CD4-positive, alpha-beta T cell treated with Interferon alpha-2 for 1 hour (primary cell): ENCODE measurements at regions not wholly inside any gene's neighbourhood (a gene's known extent, or its start where the extent isn't known, plus 50 kb on each side); places are given as distances from the start of the nearest gene placed in this dataset.
A peak's percentile ranks its signal among the peaks of the same experiment; 100 is the strongest.
"Not testable (repeated sequence)": the region's sequence is repeated elsewhere in the genome, so short reads cannot be mapped to it uniquely, and the experiment has no call there.

Experiments used
- DNase-seq, 2 donors: peaks; one replicate each; pipeline ENCODE4 v3.0.0-alpha.2; 2020 to 2022

DNA sequence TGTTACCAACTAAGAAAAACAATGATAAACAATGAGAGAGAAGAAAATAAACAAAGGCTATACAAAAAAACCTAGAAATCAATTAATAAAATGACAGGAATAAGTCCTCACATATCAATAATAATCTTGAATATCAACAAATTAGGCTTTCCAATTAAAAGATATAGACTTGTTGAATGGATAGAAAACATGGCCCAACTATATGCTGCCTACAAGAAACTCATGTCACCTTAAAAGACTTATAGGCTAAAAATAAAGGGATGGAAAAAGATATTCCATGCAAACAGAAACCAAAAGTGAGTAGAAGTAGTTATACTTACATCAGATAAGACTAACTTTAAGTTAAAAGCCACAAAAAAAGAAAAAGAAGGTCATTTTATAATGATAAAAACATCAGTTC lies 183.9 kb downstream of the MYRFL start:
- no peak for DNase-seq

DNA sequence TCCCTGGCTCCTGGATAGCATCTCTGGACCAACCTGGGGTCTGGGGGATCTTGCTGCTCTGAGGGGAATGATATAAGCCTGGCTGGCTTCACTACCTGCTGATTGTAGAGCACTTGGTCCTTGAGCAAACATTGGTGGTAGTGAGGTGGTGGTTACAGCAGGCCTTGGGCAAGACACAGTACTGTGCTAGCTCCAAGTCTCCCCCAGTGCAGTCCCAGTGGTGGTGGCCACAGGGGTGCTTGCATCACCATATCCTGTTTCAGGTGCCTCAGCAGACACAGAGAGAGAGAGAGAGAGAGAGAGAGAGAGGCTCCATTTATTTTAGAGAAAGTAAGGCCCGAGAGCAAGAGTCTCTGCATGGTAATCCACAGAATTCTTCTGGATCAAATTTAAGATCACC lies 186.3 kb downstream of the MYRFL start:
- DNase-seq, result no peak

DNA sequence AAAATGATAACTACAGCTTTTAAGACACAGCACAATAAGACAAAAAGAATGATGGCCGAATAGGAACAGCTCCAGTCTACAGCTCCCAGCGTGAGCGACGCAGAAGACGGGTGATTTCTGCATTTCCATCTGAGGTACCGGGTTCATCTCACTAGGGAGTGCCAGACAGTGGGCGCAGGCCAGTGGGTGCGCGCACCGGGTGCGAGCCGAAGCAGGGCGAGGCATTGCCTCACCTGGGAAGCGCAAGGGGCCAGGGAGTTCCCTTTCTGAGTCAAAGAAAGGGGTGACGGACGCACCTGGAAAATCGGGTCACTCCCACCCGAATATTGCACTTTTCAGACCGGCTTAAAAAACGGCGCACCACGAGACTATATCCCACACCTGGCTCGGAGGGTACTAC lies 188.0 kb downstream of the MYRFL start:
- DNase-seq, result not testable (repeated sequence)

DNA sequence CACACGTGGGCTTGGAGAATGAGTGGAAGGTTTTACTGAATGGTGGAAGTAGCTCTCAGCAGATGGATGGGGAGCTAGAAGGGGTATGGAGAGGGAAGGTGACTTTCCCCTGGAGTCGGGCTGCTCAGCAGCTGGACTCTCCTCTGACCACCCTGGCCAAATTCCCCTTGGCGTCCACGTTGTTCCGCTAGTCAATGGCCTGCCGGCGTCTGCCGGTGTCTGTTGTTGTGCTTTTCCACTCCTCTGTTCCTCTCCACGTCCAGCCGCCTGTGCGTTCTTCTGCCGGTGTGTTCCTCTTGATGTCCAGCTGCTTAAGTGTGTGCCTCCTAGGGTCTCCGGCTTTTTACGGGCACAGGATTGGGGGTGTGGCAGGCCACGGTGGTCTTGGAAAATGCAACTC lies 203.5 kb downstream of the MYRFL start:
- DNase-seq, result no peak

DNA sequence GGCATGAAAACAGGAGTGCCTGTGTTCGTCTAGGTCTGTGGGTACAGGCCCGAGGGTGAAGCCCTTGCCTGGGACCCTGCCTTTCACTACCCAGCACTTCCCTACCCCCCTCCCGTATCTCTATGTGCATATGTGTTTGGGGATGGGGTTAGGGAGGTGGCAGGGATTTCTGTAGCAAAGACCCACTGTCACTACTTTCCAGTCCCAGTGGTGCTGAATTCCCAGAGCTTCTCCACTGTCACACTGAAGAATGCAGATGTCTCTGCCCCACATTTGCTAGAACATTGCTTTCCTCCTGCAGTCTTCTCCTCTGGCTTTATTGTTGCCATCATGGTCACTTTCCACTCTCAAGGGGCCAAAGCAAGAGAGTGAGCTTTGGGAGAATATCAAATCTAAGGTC lies 203.9 kb downstream of the MYRFL start:
- no peak for DNase-seq

DNA sequence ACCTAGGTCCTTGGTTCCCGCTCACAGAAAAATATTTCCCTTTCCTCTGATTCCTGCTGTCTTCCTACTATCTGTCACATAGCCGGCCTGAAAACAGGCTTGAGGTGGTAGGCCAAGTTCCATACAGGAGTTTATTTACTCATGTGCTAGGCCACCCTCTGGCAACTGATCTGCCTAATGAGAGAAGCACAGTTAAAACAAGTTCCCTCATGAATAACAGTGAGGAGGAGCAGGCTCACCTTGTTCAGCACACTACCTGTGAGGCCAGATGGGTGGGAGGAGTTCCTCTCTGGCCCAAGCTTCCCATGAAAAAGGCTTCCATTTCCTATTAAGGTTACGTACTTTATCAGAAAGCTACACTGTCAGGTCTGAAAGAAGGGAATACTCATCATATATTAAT lies 206.0 kb downstream of the MYRFL start:
- DNase-seq, result no peak

DNA sequence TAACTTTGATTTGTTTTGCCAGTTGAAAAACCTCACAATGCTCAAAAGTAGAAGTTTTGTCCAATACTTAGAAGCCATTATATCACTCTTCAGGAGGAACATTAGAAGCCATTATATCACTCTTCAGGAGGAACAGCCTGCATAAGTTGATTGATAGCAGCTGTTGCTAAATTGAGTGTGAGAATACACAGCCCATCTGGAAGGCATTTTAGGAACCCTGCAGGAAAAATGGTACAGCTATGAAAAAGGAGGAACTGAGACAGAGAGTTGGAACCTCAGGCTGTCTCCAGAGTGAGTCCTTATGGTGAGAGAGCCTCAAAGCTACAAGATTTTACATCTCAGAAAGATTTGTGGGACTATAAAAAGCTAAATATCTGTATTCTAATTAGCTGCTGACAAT lies 207.0 kb downstream of the MYRFL start:
- DNase-seq, result no peak

DNA sequence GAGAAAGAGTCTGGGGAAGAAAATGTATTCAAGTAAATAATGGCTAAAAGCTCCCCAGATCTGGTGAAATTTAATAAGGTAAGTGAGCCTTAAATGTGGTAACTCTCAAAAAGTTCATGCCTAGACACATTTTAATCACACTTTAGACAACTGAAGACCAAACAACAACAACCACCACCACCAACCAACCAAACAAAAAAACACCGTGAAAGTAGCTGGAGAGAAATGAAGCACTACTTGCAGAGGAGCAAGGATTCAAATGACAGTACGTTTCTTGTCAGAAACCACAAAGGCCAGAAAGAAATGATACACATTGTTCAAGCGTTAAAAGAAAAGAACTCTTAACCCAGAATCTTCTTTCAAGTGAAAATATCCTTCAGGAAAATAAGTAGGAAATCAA lies 208.3 kb downstream of the MYRFL start:
- DNase-seq, result no peak

DNA sequence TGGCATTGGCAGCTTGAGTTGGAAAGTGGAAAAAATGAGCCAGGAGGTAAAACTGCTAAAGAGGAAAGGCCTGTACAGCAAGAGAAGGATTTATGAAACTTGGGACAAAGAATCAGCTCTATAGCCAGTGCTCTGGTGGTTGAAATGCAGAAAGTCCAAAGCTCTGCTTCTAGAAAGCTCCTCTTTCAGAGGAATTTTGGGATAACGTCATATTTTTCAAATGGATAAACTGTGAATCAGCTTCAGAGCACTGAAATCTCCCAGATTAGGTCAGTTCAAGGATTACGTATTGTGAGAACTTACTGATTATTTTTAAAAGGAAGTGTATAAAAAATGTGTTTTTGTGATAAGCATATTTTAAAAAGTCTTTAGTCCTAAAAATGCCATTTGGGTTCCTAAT lies 203.1 kb upstream of the CNOT2 start:
- no peak for DNase-seq

DNA sequence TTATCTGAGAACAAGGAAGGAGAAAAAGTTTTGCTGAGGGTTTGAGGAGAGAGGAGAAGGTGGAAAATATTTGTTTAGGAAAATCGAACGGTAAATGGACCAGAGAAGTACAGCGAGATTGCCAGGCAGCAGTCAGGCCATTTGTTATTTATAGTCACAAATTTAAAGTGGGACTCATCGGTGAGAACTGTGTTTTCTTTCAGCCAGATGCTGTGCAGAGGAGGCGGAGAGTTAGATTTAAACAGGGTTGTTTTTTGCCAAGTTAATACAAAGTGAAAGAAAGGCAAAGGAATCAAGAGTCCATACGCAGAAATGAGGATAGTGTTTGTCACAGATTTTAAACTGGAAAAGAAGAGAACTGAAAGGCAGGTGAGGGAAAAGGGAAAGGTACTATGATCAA lies 200.6 kb upstream of the CNOT2 start:
- DNase-seq, result no peak

DNA sequence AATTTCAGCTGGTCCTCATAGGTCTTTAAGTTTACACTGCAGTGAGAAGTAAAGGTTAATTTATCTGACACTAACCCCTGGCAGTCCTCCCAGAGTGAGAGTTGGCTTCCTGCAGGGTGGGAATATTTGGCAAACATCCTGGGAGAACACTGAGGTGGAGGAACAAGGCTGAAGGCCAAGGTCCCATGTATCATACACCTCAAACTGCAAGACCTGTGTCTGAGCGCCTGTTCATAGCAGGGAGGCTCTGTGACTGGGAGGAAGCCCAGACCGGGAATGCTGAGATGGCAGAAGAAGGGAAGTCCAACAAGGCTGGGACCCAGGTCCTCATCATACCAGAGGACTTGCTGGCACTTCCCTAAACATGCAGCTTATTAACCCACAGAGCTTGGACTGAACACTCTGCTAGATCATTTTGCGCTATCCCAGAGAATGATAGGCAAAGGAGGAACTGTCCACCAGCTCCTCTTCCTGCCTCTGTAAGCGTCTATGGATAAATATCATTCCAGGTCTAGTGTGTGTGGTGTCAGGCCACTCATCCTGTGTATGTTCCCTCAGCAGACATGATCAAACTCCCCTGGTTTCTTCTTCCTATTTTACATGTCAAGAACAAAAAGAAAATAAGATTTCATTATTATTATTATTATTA lies 199.6 kb upstream of the CNOT2 start:
- no peak for DNase-seq

DNA sequence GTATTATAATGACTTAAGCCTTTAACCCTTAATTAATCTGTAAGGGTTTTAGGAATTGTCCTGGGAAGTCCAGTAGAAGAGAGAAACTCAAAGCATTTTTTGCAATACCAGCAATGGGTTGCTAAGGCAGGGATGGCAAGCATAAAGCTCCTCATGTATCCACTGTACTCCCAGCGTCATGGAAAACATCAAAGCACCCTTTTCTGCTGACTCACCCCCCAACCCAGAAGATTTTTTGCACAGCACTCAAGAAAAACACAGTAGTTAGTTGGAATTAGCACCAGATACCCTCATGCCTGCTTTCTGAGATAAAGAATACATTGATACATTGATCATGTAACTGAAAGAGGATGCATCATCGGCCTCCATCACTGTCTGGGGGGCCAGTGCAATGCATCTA lies 199.1 kb upstream of the CNOT2 start:
- no peak for DNase-seq

DNA sequence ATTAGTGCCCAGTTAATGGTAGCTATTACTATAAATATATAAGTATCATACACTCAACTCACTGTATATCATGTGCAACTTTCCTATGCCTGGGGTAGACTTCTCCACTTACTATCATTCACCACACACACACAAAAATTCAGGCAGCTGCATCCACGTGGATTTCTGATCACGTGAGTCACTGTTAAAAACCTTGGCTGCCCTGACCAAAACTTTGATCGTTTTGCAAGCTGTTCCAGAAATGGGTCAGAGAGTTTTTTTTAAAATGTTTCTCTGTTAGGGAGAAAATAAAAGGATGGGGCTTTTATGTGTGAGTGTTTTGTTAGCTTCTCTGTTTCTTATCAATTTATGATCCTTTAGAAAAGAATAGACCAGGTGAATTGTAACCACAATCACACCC lies 198.2 kb upstream of the CNOT2 start:
- no peak for DNase-seq

DNA sequence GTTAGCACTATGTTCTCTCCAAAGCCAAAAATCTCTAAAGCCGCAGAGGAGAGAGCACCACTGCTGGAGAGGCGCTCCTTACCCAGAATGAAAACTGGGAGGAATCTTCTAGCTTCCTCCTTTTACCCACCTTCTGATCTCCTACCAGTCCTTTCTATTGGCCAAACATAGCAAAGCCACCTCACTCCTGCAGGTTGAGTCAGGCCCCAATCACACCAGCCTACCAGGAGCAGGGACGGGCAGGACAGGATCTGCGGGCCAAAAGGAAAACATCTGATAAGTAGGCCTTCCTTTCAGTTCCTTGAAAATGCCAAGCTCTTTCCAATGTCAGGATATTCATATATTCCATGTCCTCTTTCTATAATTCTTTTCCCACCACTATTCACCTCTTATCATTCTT lies 197.7 kb upstream of the CNOT2 start:
- DNase-seq, result no peak

DNA sequence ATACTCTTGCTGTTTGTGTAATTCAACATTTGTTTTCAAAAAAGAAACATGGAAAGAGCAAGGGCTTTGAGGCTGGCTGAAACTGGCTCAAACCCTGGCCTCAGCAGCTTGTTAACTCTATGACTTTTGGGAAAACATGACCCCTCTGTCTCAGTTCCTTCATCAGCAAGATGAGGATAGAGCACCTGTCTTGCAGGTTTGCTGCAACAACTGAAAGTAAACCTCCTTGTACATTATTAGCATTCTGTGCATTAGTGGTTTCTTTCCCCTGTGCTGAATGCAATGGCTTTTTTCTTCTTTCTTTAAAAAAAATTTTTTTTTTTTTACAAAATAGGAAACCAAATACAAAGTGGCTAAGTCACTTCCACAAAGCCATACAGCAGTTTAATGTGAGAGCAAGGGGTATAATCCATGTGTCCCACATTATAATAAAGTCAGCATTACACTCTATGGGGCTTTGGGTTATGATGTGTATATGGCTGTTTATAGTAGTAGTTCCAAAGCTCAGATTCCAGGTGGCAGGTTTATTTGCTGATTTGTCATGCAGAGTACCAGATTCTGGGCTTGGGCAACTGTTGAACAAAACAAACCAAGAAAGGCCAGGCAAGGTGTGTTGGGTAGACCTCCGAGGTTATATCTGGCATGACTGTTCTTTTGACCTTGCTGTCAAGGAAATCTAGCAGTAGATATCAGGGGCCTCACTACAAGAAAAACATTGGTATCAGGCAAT lies 194.5 kb upstream of the CNOT2 start:
- no peak for DNase-seq

DNA sequence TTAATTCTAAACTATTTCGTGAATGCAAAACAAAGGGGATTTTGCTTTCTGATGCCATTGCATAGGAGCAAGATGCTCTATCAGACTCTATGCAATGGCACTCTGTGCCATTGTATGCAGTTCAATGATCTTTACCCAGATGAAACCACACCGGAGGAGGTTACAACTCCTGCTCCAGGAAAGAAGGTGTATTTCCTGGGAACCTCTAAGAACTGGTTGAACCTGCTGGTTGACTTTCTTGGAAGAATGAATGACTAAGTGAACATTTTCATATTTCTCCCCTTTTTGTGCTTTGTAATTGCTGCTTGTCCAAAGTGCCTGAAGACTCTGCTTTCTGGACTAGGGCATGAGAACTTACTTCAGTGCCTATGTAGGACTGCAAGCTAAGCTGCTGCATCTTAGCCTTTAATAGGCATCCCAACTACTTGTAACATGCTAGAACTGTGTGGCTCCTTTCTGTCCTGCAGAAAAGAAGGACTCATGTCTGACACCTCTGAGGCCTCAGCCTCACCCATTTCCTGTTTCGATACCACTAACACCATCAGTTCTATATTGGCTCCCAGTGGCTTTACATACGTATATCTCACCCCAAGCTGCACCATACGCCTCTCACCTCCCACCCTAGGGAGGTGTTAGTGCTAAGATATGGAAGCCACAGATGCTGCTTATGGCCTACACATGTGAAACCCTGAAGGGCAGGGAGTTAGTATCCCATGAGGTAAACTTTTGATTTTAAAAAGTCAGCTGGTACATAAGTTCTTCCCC lies 193.5 kb upstream of the CNOT2 start:
- DNase-seq, result peak; percentile 45 to 47

DNA sequence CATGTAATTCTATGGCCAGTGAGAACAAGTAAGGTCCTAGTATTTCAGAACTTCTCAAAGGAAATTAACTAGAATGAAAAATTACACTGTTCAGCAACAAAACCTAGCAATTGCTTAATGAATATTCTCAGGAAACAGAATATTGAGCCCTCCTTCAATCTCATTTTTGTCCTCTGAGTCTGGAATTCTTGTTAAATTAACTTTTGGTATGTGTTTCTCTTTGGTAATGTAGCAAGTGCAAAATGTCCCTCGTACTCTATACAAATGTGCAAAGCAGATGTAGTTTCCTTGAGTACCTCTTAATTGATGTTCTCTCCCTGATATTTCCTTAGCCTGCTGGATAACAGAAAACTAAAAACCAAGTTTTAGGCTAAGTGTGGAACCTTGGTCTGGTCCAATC lies 190.8 kb upstream of the CNOT2 start:
- no peak for DNase-seq

DNA sequence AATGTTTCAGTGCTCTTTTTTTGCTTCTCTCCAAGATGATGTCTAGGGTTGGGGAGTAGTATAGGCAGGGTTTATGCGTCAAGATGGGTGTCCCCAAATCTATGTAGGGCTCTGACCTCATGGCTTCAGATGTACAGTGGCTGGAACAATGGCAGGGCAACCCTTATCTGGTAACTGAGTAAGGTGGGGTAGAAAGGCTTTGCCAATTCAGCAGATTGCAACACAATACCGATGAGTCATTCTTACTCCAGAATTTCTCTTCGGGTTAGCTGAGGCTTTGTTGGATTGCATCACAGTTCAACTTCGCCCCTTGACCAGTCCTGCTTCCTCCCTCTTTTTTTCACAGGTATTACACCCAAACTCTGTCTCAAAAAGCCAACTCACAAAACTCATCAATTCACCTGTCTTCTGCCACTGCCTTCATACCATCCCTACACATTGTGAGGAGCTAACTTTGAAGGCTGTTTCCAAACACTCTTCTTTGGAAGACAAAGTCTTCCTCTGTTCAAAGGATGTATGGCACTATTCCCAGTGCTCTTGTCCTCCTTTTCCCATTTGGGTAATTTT lies 190.2 kb upstream of the CNOT2 start:
- peak in 1 of 2 donors; percentile 39 for DNase-seq

DNA sequence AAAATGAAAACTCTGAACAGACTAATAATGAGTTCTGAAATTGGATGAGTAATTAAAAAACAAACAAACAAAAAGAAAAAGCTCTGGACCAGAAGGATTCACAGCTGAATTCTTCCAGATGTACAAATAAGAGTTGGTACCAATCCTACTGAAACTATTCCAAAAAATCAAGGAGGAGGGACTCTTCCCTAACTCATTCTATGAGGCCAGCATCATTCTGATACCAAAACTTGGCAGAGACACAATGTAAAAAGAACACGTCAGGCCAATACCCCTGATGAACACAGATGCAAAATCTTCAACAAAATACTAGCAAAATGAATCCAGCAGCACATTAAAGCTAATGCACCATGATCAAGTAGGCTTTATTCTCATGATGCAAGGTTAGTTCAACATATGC lies 183.9 kb upstream of the CNOT2 start:
- no peak for DNase-seq

DNA sequence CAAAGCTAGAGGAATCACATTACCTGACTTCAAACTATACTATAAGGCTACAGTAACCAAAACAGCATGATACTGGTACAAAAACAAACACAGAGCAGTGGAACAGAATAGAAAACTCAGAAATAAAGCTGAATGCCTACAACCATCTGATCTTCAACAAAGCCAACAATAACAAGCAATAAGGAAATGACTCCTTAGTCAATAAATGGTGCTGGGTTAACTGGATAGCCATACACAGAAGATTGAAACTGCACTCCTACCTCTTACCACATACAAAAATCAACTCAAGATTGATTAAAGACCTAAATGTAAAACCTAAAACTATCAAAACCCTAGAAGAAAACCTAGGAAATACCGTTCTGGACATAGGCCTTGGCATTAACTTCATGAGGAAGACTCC lies 182.6 kb upstream of the CNOT2 start:
- no peak for DNase-seq

DNA sequence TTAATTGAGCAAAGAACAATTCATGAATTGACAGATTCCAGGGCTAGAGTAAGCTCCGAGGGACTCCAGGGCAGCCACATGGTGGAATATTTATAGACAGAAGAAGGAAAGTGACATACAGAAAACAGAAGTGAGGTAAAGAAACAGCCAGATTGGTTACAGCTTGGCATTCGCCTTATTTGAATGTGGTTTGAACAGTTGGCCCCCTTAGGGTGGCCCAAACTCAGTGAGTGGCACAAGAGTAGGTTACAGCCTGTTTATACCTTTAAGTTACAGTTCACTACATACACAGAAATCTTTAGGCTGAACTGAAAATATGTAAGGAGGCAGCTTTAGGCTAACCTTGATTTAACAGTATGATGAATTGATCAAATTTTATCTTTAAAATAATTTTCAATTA lies 174.5 kb upstream of the CNOT2 start:
- no peak for DNase-seq

DNA sequence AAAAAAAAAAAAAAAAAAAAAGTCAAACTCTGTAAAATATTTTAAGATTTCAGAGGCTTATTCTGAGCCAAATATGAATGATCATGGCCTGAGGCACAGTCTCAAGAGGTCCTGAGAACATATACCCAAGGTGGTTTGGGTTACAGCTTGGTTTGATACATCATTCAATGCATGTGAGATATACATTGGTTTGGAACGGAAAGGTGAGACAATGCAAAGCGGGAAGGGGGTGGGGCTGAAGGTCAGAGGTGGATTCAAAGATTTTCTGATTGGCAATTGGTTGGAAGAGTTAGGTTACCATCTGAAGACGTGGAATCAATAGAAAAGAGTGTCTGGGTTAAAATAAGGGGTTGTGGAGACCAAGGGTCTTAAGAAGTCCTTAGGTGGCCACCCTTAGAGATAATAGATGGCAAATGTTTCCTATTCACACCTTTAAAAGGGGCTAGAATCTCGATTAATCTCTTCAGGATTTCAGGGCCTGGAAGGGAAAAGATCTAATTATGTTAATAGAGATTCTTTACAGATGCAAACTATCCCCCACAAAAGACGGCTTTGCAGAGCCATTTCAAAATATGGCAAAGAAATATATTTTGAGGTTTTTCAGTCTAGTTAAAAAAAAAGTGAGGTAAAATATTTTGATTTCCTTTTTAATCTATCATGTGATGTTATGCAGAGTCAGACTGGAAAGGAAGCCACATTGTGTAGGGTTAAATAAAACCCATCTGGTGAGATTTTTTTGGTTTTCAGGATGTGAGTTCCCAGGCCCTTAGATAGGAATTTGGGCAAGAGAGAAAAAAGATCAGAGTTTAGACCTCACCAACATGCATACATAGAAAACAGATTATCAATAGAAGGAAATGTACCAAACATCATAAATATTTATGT lies 173.8 kb upstream of the CNOT2 start:
- no peak for DNase-seq

DNA sequence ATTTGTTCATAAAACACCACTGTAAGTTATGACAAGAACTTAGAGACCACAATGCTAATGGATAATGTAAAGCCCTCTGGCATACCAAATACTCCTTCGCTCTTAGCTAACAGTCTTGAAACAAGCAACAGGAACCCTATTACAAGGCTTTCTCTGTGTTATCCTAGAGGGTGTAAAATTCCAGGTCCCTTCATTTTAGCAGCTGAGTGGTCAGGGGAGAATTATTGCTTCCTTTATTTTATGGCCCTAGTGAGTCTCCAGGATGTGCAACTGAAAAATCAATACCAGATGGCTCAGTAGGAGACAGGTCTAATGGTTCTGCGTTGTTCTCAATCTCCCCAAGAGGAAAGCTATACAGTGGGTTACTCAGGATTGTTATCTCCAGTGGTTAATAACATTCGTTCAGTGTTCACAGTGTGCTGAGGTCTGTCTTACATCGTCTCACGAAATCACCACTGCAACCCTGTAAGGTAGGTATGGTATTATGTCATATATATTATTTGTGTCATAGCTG lies 172.7 kb upstream of the CNOT2 start:
- no peak for DNase-seq
